ENCODE measurements at regions not wholly inside any gene's neighbourhood (a gene's known extent, or its start where the extent isn't known, plus 50 kb on each side); places are given as distances from the start of the nearest gene placed in this dataset.

DNA sequence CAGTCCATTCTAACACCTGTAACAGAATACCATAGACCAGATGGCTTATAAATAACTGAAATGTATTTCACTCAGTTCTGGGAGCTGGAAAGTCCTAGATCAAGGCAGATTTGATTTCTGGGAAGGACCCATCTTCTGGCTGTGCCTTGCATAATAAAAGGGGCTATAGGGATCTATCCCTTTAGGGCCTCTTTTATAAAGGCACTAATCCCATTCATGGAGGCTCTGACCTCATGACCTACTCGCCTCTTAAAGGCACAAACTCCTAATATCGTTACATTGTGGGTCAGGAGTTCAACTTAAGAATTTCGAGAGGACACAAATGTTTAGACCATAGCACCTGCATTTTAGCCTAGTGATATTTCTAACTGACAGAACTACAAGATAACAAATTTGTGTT, 619.0 kb downstream of the CDH18 start:
- no peak for DNase-seq (ENCODE audit: low spot score)

DNA sequence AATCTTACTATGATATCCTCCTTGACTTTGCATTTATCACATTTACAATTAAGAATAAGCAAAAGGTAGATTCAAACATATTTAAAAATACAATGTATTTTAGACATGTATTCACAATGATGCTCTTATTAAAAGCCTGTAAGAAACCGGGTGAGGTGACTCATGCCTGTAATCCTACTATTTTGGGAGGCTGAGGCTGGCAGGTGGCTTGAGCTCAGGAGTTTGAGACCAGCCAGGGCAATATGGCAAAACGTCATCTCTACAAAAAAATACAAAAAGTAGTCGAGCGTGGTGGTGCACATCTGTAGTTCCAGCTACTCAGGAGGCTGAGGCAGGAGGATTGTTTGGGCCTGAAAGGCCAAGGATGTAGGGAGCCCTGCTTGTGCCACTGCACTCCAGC, 618.4 kb downstream of the CDH18 start:
- DNase-seq (ENCODE audit: low spot score): no peak

DNA sequence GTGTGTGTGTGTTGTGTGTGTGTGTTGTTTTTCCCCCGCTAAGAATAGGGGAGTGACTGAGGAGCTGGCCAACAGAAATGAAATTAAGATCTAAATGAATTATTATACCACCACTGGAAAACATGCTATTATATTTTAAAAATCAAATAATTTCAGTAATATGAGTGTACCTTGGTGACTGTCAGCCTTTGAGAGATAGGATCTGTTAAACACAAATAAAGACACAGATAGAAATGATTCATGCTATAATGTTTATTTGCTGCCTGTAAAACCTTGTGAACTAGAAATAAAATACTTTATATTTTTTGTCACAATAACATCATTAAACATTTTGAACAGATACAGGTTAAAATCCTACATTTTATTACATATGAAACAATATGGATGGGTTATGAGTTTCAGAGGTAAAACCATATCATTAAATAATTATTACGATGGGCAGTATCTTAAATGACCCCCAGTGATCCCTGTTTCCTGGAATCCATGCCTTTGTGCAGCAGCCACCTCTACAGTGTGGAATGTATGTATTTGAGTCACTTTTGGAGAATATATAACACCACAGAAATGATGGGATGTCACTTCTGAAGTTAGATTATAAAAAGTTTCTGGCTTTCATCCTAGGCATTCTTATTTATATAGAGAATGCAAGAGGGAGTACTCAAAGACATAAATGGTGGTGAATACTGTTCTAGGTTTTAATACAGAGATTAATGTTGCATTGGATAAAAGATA, 617.2 kb downstream of the CDH18 start:
- no peak for DNase-seq (ENCODE audit: low spot score)

DNA sequence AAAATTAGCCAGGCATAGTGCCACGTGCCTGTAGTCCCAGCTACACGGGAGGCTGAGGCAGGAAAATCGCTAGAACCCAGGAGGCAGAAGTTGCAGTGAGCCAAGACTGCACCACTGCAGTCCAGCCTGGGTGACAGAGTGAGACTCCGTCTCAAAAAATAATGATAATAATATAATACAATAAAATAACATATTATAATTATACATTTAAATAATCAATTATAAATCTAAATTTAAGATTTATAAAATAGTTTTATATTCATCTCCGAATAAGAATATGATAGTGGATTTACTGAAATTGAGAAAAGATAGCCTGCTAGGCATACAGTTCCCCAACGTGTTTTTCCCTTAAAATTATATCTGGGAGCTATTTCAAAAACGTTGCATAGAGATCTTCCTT, 599.6 kb downstream of the CDH18 start:
- no peak for DNase-seq (ENCODE audit: low spot score)

DNA sequence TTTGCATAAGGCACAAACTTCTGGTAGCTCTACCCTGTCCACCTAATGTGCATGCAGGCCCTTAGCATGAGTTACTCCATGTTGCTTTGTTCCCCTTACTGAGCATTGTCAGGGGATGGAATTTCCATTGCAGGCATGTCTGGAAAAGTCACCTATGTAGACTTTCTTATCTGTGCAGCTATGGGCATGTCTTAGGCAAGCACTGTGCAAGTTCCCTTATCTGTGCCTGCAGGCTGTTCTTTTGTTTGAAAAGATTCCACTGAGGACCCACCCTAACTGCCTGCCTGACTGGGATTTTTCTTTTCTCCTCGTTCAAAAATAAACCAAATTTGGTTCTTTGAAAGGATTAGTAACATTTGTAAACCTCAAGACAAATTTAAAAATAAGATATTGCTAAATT, 587.0 kb downstream of the CDH18 start:
- DNase-seq (ENCODE audit: low spot score): no peak

DNA sequence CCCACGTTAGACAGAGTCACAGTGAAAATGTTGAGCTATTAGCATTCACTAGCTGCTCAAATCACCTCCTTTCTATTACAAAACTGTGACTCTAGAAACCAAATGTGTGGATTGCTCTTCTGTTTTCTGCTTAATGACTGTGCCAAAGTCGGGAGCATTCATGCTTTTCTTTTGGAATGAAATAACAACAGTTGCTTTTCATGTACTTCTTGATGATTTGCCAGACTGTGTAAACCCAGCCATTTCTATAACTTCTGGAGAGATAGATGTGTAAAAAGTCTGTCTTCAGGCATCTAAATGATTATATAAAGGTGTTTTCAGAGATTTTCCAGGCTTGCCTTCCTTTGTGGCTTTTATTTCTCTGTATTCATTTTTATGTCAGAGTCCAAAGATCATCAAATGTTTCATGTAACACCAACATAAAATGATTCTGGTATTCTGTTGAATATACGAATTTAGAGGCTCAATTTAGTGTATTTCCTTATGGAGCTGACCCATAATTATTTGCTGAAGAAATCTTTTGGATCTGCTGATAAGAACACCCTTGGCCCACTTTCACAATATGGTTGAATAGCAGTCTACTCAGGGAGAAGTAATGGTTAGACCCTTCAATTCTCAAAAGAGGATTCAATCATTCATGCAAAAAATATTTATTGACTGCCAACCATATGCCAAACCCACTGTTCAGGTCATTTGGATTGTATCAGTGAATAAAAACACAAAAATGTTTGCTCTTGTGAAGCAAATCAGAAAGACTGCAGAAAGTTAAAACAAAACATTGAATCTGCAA, 581.2 kb downstream of the CDH18 start:
- DNase-seq (ENCODE audit: low spot score): no peak

DNA sequence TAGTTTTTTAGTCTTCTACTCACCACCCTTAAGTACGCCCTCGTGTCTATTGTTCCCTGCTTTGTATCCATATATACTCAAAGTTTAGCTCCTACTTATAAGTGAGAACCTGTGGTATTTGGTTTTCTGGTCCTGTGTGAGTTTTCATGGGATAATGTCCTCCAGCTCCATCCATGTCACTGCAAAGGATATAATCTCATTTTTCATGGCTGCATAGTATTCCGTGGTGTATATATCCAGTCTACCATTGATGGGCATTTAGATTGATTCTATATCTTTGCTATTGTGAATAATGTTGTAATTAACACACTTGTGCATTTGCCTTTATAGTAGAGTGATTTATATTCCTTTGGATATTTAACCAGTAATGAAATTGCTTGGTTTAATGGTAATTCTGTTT, 579.9 kb downstream of the CDH18 start:
- DNase-seq (ENCODE audit: low spot score): no peak

DNA sequence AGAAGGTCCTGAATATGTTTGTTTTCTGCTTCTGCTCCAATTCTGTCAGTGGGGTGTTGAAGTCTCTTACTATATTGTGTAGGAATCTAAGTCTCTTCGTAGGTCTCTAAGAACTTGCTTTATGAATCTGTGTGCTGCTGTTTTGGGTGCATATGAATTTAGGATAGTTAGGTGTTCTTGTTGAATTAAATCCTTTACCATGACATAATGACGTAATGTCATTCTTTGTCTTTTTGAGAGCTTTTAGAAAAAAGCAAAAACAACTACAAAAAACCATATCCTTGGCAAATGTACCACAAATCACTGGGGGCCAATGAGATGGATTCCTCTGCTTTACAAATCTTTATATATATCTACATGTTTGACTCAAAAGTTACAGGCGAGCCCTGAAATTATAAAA, 576.1 kb downstream of the CDH18 start:
- DNase-seq (ENCODE audit: low spot score): no peak

All from HuH-7.5 (cell line).